ENCODE measurements at regions not wholly inside any gene's neighbourhood (a gene's known extent, or its start where the extent isn't known, plus 50 kb on each side); places are given as distances from the start of the nearest gene placed in this dataset.

DNA sequence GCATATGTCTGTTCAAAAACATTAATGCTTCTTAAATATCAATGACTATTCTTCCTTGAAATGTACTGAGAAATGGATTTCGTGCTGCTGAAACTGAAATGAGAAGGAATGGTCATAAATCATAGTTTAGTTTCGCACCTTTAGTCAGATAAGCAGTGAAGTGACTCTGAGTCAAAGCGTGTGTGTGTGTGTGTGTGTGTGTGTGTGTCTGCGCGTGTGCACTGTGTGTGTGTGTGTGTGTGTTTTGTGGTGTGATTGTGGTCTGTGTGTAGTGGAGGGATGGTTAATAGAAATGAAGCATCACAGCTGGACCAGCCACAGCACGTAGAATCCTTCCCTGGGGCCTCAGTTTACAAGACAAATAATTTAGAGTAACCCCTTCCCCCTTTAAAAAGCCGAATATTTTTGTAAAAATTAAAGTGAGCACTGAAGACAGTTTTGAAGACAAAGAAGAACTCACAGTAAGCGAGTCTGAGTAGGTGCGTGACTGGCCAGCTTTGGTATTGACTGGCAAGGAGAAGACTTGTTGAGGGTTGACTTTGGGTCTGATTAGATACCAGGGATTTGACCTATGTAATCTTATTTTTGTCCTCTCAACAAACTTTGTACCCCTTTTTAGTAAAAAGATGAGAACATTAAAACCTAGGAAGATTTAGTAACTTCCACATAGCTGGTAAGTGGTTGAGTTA is 202.0 kb upstream of the IL12A start:
- Histone ChIP-seq H3K4me1 (no peaks in the 10 kb centered on the region), H3K36me3 (no peaks in the 10 kb centered on the region), H3K27ac (no peak overlapping the region), H3K9ac (no peak overlapping the region), H3K4me3 (no peak overlapping the region), H4K20me1 (ENCODE audit: low read depth) (no peaks in the 10 kb centered on the region), H3K9me3 (ENCODE audit: low read depth) (no peaks in the 10 kb centered on the region), H3K79me2 (ENCODE audit: low read depth) (no peaks in the 10 kb centered on the region), H3K4me2 (no peak overlapping the region), H2AFZ (replicated peaks) (no peak overlapping the region), H3F3A (ENCODE audit: low read depth) (no peaks in the 10 kb centered on the region), H3K27me3 (no peaks in the 10 kb centered on the region)
- H3K27ac Mint-ChIP-seq: no peak overlapping the region
- no peaks in the 10 kb centered on the region for H3K9me3 Mint-ChIP-seq
- no peak overlapping the region for H3K4me3 Mint-ChIP-seq
- no peaks in the 10 kb centered on the region for H3K36me3 Mint-ChIP-seq
- peaks cover 25% of the 10 kb centered on the region for H3K4me1 Mint-ChIP-seq
- H3K27me3 Mint-ChIP-seq (ENCODE audit: insufficient read depth, low read depth): peaks cover 2% of the 10 kb centered on the region
- no peak for DNase-seq (ENCODE audit: low spot score)
- TF ChIP-seq, protein P1, sequence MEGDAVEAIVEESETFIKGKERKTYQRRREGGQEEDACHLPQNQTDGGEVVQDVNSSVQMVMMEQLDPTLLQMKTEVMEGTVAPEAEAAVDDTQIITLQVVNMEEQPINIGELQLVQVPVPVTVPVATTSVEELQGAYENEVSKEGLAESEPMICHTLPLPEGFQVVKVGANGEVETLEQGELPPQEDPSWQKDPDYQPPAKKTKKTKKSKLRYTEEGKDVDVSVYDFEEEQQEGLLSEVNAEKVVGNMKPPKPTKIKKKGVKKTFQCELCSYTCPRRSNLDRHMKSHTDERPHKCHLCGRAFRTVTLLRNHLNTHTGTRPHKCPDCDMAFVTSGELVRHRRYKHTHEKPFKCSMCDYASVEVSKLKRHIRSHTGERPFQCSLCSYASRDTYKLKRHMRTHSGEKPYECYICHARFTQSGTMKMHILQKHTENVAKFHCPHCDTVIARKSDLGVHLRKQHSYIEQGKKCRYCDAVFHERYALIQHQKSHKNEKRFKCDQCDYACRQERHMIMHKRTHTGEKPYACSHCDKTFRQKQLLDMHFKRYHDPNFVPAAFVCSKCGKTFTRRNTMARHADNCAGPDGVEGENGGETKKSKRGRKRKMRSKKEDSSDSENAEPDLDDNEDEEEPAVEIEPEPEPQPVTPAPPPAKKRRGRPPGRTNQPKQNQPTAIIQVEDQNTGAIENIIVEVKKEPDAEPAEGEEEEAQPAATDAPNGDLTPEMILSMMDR (IDR thresholded peaks at IDR 0.05): no peak
- no peak for TF ChIP-seq EZH2 (IDR thresholded peaks at IDR 0.05)
- no peak for TF ChIP-seq EZH2phosphoT487 (IDR thresholded peaks at IDR 0.05)

DNA sequence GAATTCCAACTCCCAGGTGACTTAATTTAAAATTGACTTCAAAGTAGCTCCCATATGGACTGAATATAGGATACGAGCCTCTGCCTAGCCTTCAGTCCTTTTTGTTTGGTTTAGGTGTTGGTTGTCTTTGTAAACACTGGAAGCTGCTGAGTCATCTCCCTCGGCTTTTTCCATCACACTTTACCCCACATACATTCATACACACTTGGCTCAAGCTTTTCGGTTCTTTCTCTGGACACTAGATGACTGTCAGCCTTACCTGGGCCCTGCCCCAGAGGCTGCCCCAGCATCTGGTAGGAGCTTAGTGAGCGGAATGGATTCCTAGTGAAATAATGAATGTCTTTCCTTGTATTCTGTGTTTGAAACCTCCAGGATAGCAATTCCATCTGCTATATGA is 201.5 kb upstream of the IL12A start:
- no peaks in the 10 kb centered on the region for H3F3A ChIP-seq (ENCODE audit: low read depth)
- peaks cover 2% of the 10 kb centered on the region for H3K27me3 Mint-ChIP-seq (ENCODE audit: insufficient read depth, low read depth)
- H3K4me1 Mint-ChIP-seq: peaks cover 25% of the 10 kb centered on the region
- H2AFZ ChIP-seq (replicated peaks): no peak overlapping the region
- no peak overlapping the region for H3K4me2 ChIP-seq
- H3K4me3 ChIP-seq: no peak overlapping the region
- H3K9me3 Mint-ChIP-seq: no peaks in the 10 kb centered on the region
- H4K20me1 ChIP-seq (ENCODE audit: low read depth): no peaks in the 10 kb centered on the region
- H3K27ac Mint-ChIP-seq: no peak overlapping the region
- no peaks in the 10 kb centered on the region for H3K36me3 Mint-ChIP-seq
- H3K9me3 ChIP-seq (ENCODE audit: low read depth): no peaks in the 10 kb centered on the region
- no peak overlapping the region for H3K27ac ChIP-seq
- H3K36me3 ChIP-seq: no peaks in the 10 kb centered on the region
- DNase-seq (ENCODE audit: low spot score): no peak
- no peaks in the 10 kb centered on the region for H3K4me1 ChIP-seq
- no peaks in the 10 kb centered on the region for H3K79me2 ChIP-seq (ENCODE audit: low read depth)
- H3K4me3 Mint-ChIP-seq: no peak overlapping the region
- no peak overlapping the region for H3K9ac ChIP-seq
- TF ChIP-seq EZH2 (IDR thresholded peaks at IDR 0.05) (no peak), EZH2phosphoT487 (IDR thresholded peaks at IDR 0.05) (no peak)
- TF ChIP-seq, protein P1 (IDR thresholded peaks at IDR 0.05): no peak
- no peaks in the 10 kb centered on the region for H3K27me3 ChIP-seq

DNA sequence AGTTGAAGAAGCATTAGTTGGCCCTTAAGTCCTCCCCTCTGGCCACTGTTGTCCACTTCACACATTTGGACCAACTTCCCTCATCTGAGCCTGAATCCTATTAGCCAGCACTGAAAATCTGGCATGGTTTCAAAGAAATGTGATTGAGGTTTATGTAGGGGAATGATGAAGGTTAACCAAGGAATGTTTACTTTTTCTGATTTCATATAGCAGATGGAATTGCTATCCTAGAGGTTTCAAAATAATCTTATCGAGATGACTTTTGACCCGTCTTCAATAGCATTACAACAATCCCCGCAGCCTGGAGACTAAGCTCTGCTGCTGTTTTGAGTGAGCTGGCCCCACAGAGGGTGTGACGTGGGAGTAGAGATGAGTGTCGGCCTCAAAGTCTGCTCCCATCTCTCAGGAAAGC is 200.8 kb upstream of the IL12A start:
- no peak overlapping the region for H3K4me2 ChIP-seq
- Mint-ChIP-seq H3K27ac (no peak overlapping the region), H3K36me3 (no peaks in the 10 kb centered on the region), H3K4me3 (no peak overlapping the region), H3K27me3 (ENCODE audit: insufficient read depth, low read depth) (peaks cover 2% of the 10 kb centered on the region), H3K4me1 (peaks cover 25% of the 10 kb centered on the region), H3K9me3 (no peaks in the 10 kb centered on the region)
- no peak overlapping the region for H3K27ac ChIP-seq
- no peaks in the 10 kb centered on the region for H3K27me3 ChIP-seq
- no peak overlapping the region for H3K4me3 ChIP-seq
- no peaks in the 10 kb centered on the region for H3K36me3 ChIP-seq
- H3K4me1 ChIP-seq: no peaks in the 10 kb centered on the region
- H3K9me3 ChIP-seq (ENCODE audit: low read depth): no peaks in the 10 kb centered on the region
- H3K9ac ChIP-seq: no peak overlapping the region
- H4K20me1 ChIP-seq (ENCODE audit: low read depth): no peaks in the 10 kb centered on the region
- no peak for DNase-seq (ENCODE audit: low spot score)
- no peaks in the 10 kb centered on the region for H3K79me2 ChIP-seq (ENCODE audit: low read depth)
- H2AFZ ChIP-seq (replicated peaks): no peak overlapping the region
- TF ChIP-seq EZH2phosphoT487 (IDR thresholded peaks at IDR 0.05): no peak
- TF ChIP-seq EZH2 (IDR thresholded peaks at IDR 0.05): no peak
- TF ChIP-seq, protein P1 (IDR thresholded peaks at IDR 0.05): no peak
- no peaks in the 10 kb centered on the region for H3F3A ChIP-seq (ENCODE audit: low read depth)
